DOHH2 (cell line): ENCODE measurements at regions not wholly inside any gene's neighbourhood (a gene's known extent, or its start where the extent isn't known, plus 50 kb on each side); places are given as distances from the start of the nearest gene placed in this dataset.

Experiments used
- EZH2phosphoT487 ChIP-seq: fragments of 200-600 bp; sonication (generic); IDR thresholded peaks from 2 replicates; pipeline ENCODE4 v1.6.1; 2017; ENCODE audit warnings: borderline replicate concordance, mild to moderate bottlenecking, antibody characterized with exemption, low read length, moderate library complexity, mixed read lengths
- TF ChIP-seq, protein P1 (sequence below): fragments of 200-600 bp; sonication (generic); IDR thresholded peaks from one replicate; pipeline ENCODE4 v1.5.1; 2014; ENCODE audit warnings: antibody characterized with exemption, mild to moderate bottlenecking, low read depth, low read length; ENCODE audit not compliant: poor library complexity, severe bottlenecking

DNA sequence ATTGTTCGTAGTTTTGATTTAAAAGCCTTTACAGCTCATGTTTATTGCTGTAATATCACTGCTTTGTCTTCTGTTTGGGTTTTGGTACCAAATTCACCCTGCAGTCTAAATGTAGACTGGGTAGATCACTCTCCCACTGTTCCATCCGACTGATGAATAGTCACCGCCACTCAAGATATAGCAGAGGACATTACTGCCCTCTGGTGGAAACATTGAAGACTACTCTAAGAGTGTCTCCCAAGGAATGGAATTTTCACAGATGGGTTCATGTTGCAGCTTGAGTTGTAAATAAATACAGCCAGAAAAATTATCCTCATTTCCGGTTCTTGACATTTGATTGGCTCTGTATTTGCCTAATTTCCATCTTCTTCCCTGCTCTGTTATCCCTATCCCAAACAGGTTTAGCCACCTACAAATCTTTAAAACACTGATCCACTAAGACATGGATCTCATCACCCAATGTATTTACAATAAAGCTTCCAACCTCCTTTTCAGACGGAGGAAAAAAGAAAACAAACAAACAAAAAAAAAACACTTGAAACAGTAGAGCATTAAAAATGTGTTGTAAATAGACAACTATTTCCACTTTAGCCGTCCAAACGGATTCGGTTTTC is 198.3 kb upstream of the CPNE8 start:
- TF ChIP-seq, protein P1, sequence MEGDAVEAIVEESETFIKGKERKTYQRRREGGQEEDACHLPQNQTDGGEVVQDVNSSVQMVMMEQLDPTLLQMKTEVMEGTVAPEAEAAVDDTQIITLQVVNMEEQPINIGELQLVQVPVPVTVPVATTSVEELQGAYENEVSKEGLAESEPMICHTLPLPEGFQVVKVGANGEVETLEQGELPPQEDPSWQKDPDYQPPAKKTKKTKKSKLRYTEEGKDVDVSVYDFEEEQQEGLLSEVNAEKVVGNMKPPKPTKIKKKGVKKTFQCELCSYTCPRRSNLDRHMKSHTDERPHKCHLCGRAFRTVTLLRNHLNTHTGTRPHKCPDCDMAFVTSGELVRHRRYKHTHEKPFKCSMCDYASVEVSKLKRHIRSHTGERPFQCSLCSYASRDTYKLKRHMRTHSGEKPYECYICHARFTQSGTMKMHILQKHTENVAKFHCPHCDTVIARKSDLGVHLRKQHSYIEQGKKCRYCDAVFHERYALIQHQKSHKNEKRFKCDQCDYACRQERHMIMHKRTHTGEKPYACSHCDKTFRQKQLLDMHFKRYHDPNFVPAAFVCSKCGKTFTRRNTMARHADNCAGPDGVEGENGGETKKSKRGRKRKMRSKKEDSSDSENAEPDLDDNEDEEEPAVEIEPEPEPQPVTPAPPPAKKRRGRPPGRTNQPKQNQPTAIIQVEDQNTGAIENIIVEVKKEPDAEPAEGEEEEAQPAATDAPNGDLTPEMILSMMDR = peak; percentile 72
- no peak for TF ChIP-seq EZH2phosphoT487
